ENCODE measurements at regions not wholly inside any gene's neighbourhood (a gene's known extent, or its start where the extent isn't known, plus 50 kb on each side); places are given as distances from the start of the nearest gene placed in this dataset.

GRCh38 chr7:10181996-10182395 is 791.7 kb upstream of the PHF14 start:
- H3K4me3 Mint-ChIP-seq = no peak overlapping the region
- H3K9me3 Mint-ChIP-seq = no peaks in the 10 kb centered on the region
- H3K27me3 Mint-ChIP-seq = no peaks in the 10 kb centered on the region
- H3K36me3 Mint-ChIP-seq (ENCODE audit: low read depth) = no peaks in the 10 kb centered on the region
- DNase-seq = no peak
- H3K27ac Mint-ChIP-seq = no peak overlapping the region
- intact Hi-C loops (cut with micrococcal nuclease) = no loop called here
- no peaks in the 10 kb centered on the region for H3K4me1 Mint-ChIP-seq

GRCh38 chr7:10192074-10192473 is 781.6 kb upstream of the PHF14 start:
- no peak overlapping the region for H3K27ac Mint-ChIP-seq
- no peaks in the 10 kb centered on the region for H3K4me1 Mint-ChIP-seq
- no peaks in the 10 kb centered on the region for H3K36me3 Mint-ChIP-seq (ENCODE audit: low read depth)
- H3K4me3 Mint-ChIP-seq = no peak overlapping the region
- no peaks in the 10 kb centered on the region for H3K27me3 Mint-ChIP-seq
- intact Hi-C loops (cut with micrococcal nuclease) = no loop called here
- H3K9me3 Mint-ChIP-seq = no peaks in the 10 kb centered on the region
- no peak for DNase-seq

GRCh38 chr7:10205696-10206095 is 768.0 kb upstream of the PHF14 start:
- Mint-ChIP-seq H3K36me3 (ENCODE audit: low read depth) (no peaks in the 10 kb centered on the region), H3K4me1 (no peaks in the 10 kb centered on the region), H3K27ac (no peak overlapping the region), H3K27me3 (no peaks in the 10 kb centered on the region), H3K4me3 (no peak overlapping the region), H3K9me3 (no peaks in the 10 kb centered on the region)
- intact Hi-C loops (cut with micrococcal nuclease) = no loop called here
- no peak for DNase-seq

GRCh38 chr7:10210000-10210399 is 763.7 kb upstream of the PHF14 start:
- Mint-ChIP-seq H3K4me1 (no peaks in the 10 kb centered on the region), H3K36me3 (ENCODE audit: low read depth) (no peaks in the 10 kb centered on the region), H3K27ac (no peak overlapping the region), H3K4me3 (no peak overlapping the region), H3K27me3 (no peaks in the 10 kb centered on the region), H3K9me3 (no peaks in the 10 kb centered on the region)
- DNase-seq = no peak
- intact Hi-C loops (cut with micrococcal nuclease) = no loop called here

GRCh38 chr7:10211016-10211415 is 762.7 kb upstream of the PHF14 start:
- Mint-ChIP-seq H3K4me1 (no peaks in the 10 kb centered on the region), H3K36me3 (ENCODE audit: low read depth) (no peaks in the 10 kb centered on the region), H3K27me3 (no peaks in the 10 kb centered on the region), H3K9me3 (no peaks in the 10 kb centered on the region), H3K27ac (no peak overlapping the region), H3K4me3 (no peak overlapping the region)
- intact Hi-C loops (cut with micrococcal nuclease) = no loop called here
- no peak for DNase-seq

GRCh38 chr7:10211861-10212260 is 761.8 kb upstream of the PHF14 start:
- H3K27me3 Mint-ChIP-seq = no peaks in the 10 kb centered on the region
- no peaks in the 10 kb centered on the region for H3K9me3 Mint-ChIP-seq
- DNase-seq = no peak
- H3K36me3 Mint-ChIP-seq (ENCODE audit: low read depth) = no peaks in the 10 kb centered on the region
- H3K27ac Mint-ChIP-seq = no peak overlapping the region
- H3K4me3 Mint-ChIP-seq = no peak overlapping the region
- intact Hi-C loops (cut with micrococcal nuclease) = no loop called here
- H3K4me1 Mint-ChIP-seq = no peaks in the 10 kb centered on the region

- intact Hi-C loops (cut with micrococcal nuclease) = no loop called here
- no peak for DNase-seq
- Mint-ChIP-seq H3K9me3 (no peaks in the 10 kb centered on the region), H3K27ac (no peak overlapping the region), H3K27me3 (no peaks in the 10 kb centered on the region), H3K4me3 (no peak overlapping the region), H3K36me3 (ENCODE audit: low read depth) (no peaks in the 10 kb centered on the region), H3K4me1 (no peaks in the 10 kb centered on the region)
Observed at GRCh38 chr7:10212649-10213048, 761.0 kb upstream of the PHF14 start.

GRCh38 chr7:10216462-10216861 is 757.2 kb upstream of the PHF14 start:
- no peak for DNase-seq
- H3K4me3 Mint-ChIP-seq = no peak overlapping the region
- no peaks in the 10 kb centered on the region for H3K27me3 Mint-ChIP-seq
- H3K4me1 Mint-ChIP-seq = no peaks in the 10 kb centered on the region
- H3K36me3 Mint-ChIP-seq (ENCODE audit: low read depth) = no peaks in the 10 kb centered on the region
- H3K9me3 Mint-ChIP-seq = no peaks in the 10 kb centered on the region
- intact Hi-C loops (cut with micrococcal nuclease) = no loop called here
- H3K27ac Mint-ChIP-seq = no peak overlapping the region

GRCh38 chr7:10221084-10221483 is 752.6 kb upstream of the PHF14 start:
- DNase-seq = no peak
- Mint-ChIP-seq H3K9me3 (no peaks in the 10 kb centered on the region), H3K27me3 (no peaks in the 10 kb centered on the region), H3K4me3 (no peak overlapping the region), H3K36me3 (ENCODE audit: low read depth) (no peaks in the 10 kb centered on the region), H3K4me1 (no peaks in the 10 kb centered on the region), H3K27ac (no peak overlapping the region)
- intact Hi-C loops (cut with micrococcal nuclease) = no loop called here

GRCh38 chr7:10222976-10223375 is 750.7 kb upstream of the PHF14 start:
- intact Hi-C loops (cut with micrococcal nuclease) = no loop called here
- Mint-ChIP-seq H3K36me3 (ENCODE audit: low read depth) (no peaks in the 10 kb centered on the region), H3K9me3 (no peaks in the 10 kb centered on the region), H3K4me3 (no peak overlapping the region), H3K27me3 (no peaks in the 10 kb centered on the region), H3K27ac (no peak overlapping the region), H3K4me1 (no peaks in the 10 kb centered on the region)
- no peak for DNase-seq

GRCh38 chr7:10225275-10225674 is 748.4 kb upstream of the PHF14 start:
- Mint-ChIP-seq H3K9me3 (no peaks in the 10 kb centered on the region), H3K27ac (no peak overlapping the region), H3K36me3 (ENCODE audit: low read depth) (no peaks in the 10 kb centered on the region), H3K4me3 (no peak overlapping the region), H3K4me1 (no peaks in the 10 kb centered on the region), H3K27me3 (no peaks in the 10 kb centered on the region)
- DNase-seq = no peak
- intact Hi-C loops (cut with micrococcal nuclease) = no loop called here

GRCh38 chr7:10237306-10237705 is 736.4 kb upstream of the PHF14 start:
- H3K4me3 Mint-ChIP-seq = no peak overlapping the region
- no peaks in the 10 kb centered on the region for H3K36me3 Mint-ChIP-seq (ENCODE audit: low read depth)
- H3K4me1 Mint-ChIP-seq = no peaks in the 10 kb centered on the region
- no peaks in the 10 kb centered on the region for H3K27me3 Mint-ChIP-seq
- intact Hi-C loops (cut with micrococcal nuclease) = no loop called here
- H3K27ac Mint-ChIP-seq = no peak overlapping the region
- DNase-seq = no peak
- no peaks in the 10 kb centered on the region for H3K9me3 Mint-ChIP-seq

GRCh38 chr7:10238641-10239040 is 735.0 kb upstream of the PHF14 start:
- no peak overlapping the region for H3K27ac Mint-ChIP-seq
- H3K27me3 Mint-ChIP-seq = no peaks in the 10 kb centered on the region
- no peaks in the 10 kb centered on the region for H3K36me3 Mint-ChIP-seq (ENCODE audit: low read depth)
- no peaks in the 10 kb centered on the region for H3K4me1 Mint-ChIP-seq
- intact Hi-C loops (cut with micrococcal nuclease) = no loop called here
- no peaks in the 10 kb centered on the region for H3K9me3 Mint-ChIP-seq
- DNase-seq = no peak
- H3K4me3 Mint-ChIP-seq = no peak overlapping the region

GRCh38 chr7:10239695-10240345 is 733.9 kb upstream of the PHF14 start:
- H3K27me3 Mint-ChIP-seq = no peaks in the 10 kb centered on the region

GRCh38 chr7:10245406-10245805 is 728.3 kb upstream of the PHF14 start:
- H3K4me1 Mint-ChIP-seq = no peaks in the 10 kb centered on the region
- H3K27ac Mint-ChIP-seq = no peak overlapping the region
- H3K4me3 Mint-ChIP-seq = no peak overlapping the region
- no peak for DNase-seq
- H3K9me3 Mint-ChIP-seq = peaks cover 7% of the 10 kb centered on the region
- no peaks in the 10 kb centered on the region for H3K27me3 Mint-ChIP-seq
- no peaks in the 10 kb centered on the region for H3K36me3 Mint-ChIP-seq (ENCODE audit: low read depth)
- intact Hi-C loops (cut with micrococcal nuclease) = no loop called here

More at GRCh38 chr7:10239695-10240345, 733.9 kb upstream of the PHF14 start:
- Mint-ChIP-seq H3K4me1 (no peaks in the 10 kb centered on the region), H3K27ac (no peak overlapping the region), H3K4me3 (no peak overlapping the region), H3K9me3 (no peaks in the 10 kb centered on the region), H3K36me3 (ENCODE audit: low read depth) (no peaks in the 10 kb centered on the region)
- no peak for DNase-seq
- intact Hi-C loops (cut with micrococcal nuclease) = no loop called here
